CD4-positive, alpha-beta T cell (primary cell): ENCODE measurements at regions not wholly inside any gene's neighbourhood (a gene's known extent, or its start where the extent isn't known, plus 50 kb on each side); places are given as distances from the start of the nearest gene placed in this dataset.

Source experiments
- ATAC-seq: fragments of 200-7000 bp; cut with Tn5 transposase; one replicate; pipeline ENCODE4 v1.10.0; 2022; ENCODE audit warnings: mild to moderate bottlenecking; ENCODE audit not compliant: poor library complexity
- CTCF ChIA-PET: fragments of 350-600 bp; sonication (Branson Sonifier 250); formaldehyde crosslinking; loops from one replicate; lab custom pipeline; 2021; ENCODE audit warnings: antibody characterized with exemption, inconsistent platforms; lab: Charles Lee
- POLR2A ChIA-PET: fragments of 350-600 bp; sonication (Branson Sonifier 250); formaldehyde crosslinking; loops from one replicate; lab custom pipeline; 2021; ENCODE audit warnings: antibody characterized with exemption, inconsistent platforms; lab: Charles Lee
- DNase-seq, 14 experiments: peaks; one replicate each; pipeline ENCODE4 v3.0.0-alpha.2; 2013 to 2020; ENCODE audit warnings: mixed read lengths in 2 of 14
- H3K27ac ChIP-seq, 2 donors: one replicate each; pipeline versions ENCODE4 v1.5.1 to v1.7.0; 2013; ENCODE audit warnings: low read length in 2 of 2, low read depth in 1 of 2, mild to moderate bottlenecking in 1 of 2
- H3K27me3 ChIP-seq, 2 experiments: 1 replicate in 1 of 2; 2 replicates in 1 of 2; pipeline versions ENCODE4 v1.6.1 to v1.7.0; 2013; ENCODE audit warnings: low read length in 2 of 2, control low read depth in 1 of 2, mild to moderate bottlenecking in 1 of 2, moderate library complexity in 1 of 2; ENCODE audit not compliant: insufficient read depth in 2 of 2, control insufficient read depth in 1 of 2
- H3K36me3 ChIP-seq: one replicate; pipeline ENCODE4 v1.6.1; 2013; ENCODE audit warnings: low read length, control low read depth; ENCODE audit not compliant: insufficient read depth
- H3K4me1 ChIP-seq: one replicate; pipeline ENCODE4 v1.6.1; 2013; ENCODE audit warnings: low read length, control low read depth; ENCODE audit not compliant: insufficient read depth
- H3K4me3 ChIP-seq: one replicate; pipeline ENCODE4 v1.5.1; 2013; ENCODE audit warnings: mild to moderate bottlenecking, low read length, moderate library complexity
- H3K9me3 ChIP-seq, 2 experiments: 1 replicate in 1 of 2; 2 replicates in 1 of 2; pipeline versions ENCODE4 v1.6.1 to v1.7.0; 2013; ENCODE audit warnings: low read length in 2 of 2, mild to moderate bottlenecking in 2 of 2, control low read depth in 1 of 2, moderate library complexity in 1 of 2; ENCODE audit not compliant: control insufficient read depth in 1 of 2, insufficient read depth in 1 of 2
- H3K27ac Mint-ChIP-seq: one replicate; pipeline ENCODE4 v1.8.0; 2020; ENCODE audit warnings: mixed read lengths
- H3K27me3 Mint-ChIP-seq: one replicate; pipeline ENCODE4 v1.8.0; 2021; ENCODE audit warnings: mixed read lengths
- H3K36me3 Mint-ChIP-seq: one replicate; pipeline ENCODE4 v1.8.0; 2021; ENCODE audit warnings: low read depth, mixed read lengths
- H3K4me1 Mint-ChIP-seq: one replicate; pipeline ENCODE4 v1.8.0; 2021; ENCODE audit warnings: low read depth, mixed read lengths
- H3K4me3 Mint-ChIP-seq: one replicate; pipeline ENCODE4 v1.8.0; 2020; ENCODE audit warnings: mild to moderate bottlenecking, mixed read lengths
- H3K9me3 Mint-ChIP-seq: one replicate; pipeline ENCODE4 v1.8.0; 2020; ENCODE audit warnings: mixed read lengths
- intact Hi-C, 2 experiments: fragments of 100-400 bp; cut with DNase I in 1 of 2; cut with micrococcal nuclease in 1 of 2; formaldehyde crosslinking; loops; one replicate each; pipeline versions ENCODE4 v1.15.1 to v1.9.0; 2023 to 2025; cut with DNase I, micrococcal nuclease
- TF ChIP-seq, protein P1 (sequence below): fragments of 200-600 bp; IDR thresholded peaks from one replicate; pipeline ENCODE4 v1.8.0; 2022; ENCODE audit warnings: antibody characterized with exemption, mild to moderate bottlenecking

DNA sequence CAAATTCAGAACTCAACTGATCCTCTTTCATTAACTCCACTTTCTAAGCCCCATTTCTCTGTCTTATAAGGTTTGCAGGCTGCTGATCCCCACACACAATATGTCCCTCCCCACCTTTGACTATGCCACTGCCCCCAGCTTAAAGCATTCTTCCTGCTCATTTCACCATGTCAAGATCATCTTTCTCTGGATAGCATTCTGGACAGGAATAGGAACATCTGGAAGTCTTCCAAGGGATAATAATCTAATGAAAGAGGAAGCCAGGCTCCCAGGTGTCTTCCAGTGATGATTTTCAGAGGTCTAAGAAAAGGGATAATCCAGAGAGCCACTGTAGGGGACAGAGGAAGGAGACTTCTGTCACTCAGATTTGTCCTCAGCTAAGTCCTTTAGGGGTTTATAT lies 54.6 kb upstream of the GALNT15 start:
- ChIA-PET POLR2A (no interaction called here), CTCF (no interaction called here)
- Histone ChIP-seq H3K4me1 (no peaks in the 10 kb centered on the region), H3K36me3 (no peaks in the 10 kb centered on the region), H3K27me3 (peaks cover 0 to 2% of the 10 kb centered on the region in 2 experiments), H3K27ac (no peak overlapping the region), H3K9me3 (no peaks in the 10 kb centered on the region), H3K4me3 (no peak overlapping the region)
- DNase-seq (no peak), ATAC-seq (no peak)
- Mint-ChIP-seq H3K4me1 (no peaks in the 10 kb centered on the region), H3K36me3 (no peaks in the 10 kb centered on the region), H3K27ac (no peak overlapping the region), H3K9me3 (no peaks in the 10 kb centered on the region), H3K27me3 (no peaks in the 10 kb centered on the region), H3K4me3 (no peak overlapping the region)
- intact Hi-C loops = no loop called here
- TF ChIP-seq, protein P1, sequence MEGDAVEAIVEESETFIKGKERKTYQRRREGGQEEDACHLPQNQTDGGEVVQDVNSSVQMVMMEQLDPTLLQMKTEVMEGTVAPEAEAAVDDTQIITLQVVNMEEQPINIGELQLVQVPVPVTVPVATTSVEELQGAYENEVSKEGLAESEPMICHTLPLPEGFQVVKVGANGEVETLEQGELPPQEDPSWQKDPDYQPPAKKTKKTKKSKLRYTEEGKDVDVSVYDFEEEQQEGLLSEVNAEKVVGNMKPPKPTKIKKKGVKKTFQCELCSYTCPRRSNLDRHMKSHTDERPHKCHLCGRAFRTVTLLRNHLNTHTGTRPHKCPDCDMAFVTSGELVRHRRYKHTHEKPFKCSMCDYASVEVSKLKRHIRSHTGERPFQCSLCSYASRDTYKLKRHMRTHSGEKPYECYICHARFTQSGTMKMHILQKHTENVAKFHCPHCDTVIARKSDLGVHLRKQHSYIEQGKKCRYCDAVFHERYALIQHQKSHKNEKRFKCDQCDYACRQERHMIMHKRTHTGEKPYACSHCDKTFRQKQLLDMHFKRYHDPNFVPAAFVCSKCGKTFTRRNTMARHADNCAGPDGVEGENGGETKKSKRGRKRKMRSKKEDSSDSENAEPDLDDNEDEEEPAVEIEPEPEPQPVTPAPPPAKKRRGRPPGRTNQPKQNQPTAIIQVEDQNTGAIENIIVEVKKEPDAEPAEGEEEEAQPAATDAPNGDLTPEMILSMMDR = no peak

GRCh38 chr3:16121391-16121790 lies 53.1 kb upstream of the GALNT15 start:
- ChIA-PET POLR2A (no interaction called here), CTCF (no interaction called here)
- TF ChIP-seq, protein P1 = no peak
- H3K9me3 ChIP-seq = no peaks in the 10 kb centered on the region
- H3K27me3 ChIP-seq = peaks cover 0 to 2% of the 10 kb centered on the region in 2 experiments
- no peak overlapping the region for H3K4me3 Mint-ChIP-seq
- H3K4me1 ChIP-seq = no peaks in the 10 kb centered on the region
- no peak overlapping the region for H3K27ac Mint-ChIP-seq
- ATAC-seq = no peak
- no peak overlapping the region for H3K27ac ChIP-seq
- no peaks in the 10 kb centered on the region for H3K4me1 Mint-ChIP-seq
- DNase-seq = no peak
- no peaks in the 10 kb centered on the region for H3K36me3 Mint-ChIP-seq
- no peaks in the 10 kb centered on the region for H3K9me3 Mint-ChIP-seq
- no peaks in the 10 kb centered on the region for H3K27me3 Mint-ChIP-seq
- H3K36me3 ChIP-seq = no peaks in the 10 kb centered on the region
- intact Hi-C loops = no loop called here
- no peak overlapping the region for H3K4me3 ChIP-seq

- Histone ChIP-seq H3K27me3 (peaks cover 0 to 2% of the 10 kb centered on the region in 2 experiments), H3K4me1 (no peaks in the 10 kb centered on the region), H3K9me3 (no peaks in the 10 kb centered on the region), H3K27ac (no peak overlapping the region), H3K4me3 (no peak overlapping the region), H3K36me3 (no peaks in the 10 kb centered on the region)
- Mint-ChIP-seq H3K27me3 (no peaks in the 10 kb centered on the region), H3K36me3 (no peaks in the 10 kb centered on the region), H3K4me3 (no peak overlapping the region), H3K9me3 (no peaks in the 10 kb centered on the region), H3K27ac (no peak overlapping the region), H3K4me1 (no peaks in the 10 kb centered on the region)
- POLR2A ChIA-PET = no interaction called here
- CTCF ChIA-PET = no interaction called here
- intact Hi-C loops = no loop called here
- no peak for DNase-seq
- ATAC-seq = no peak
- TF ChIP-seq, protein P1 = no peak
Observed at GRCh38 chr3:16122155-16122554, 52.3 kb upstream of the GALNT15 start.
